ENCODE measurements at regions not wholly inside any gene's neighbourhood (a gene's known extent, or its start where the extent isn't known, plus 50 kb on each side); places are given as distances from the start of the nearest gene placed in this dataset.

- H3K27ac Mint-ChIP-seq: no peak overlapping the region
- POLR2A ChIA-PET: no interaction called here
- no peak for ATAC-seq
- H3K4me3 Mint-ChIP-seq: no peak overlapping the region
- DNase-seq: no peak
- CTCF ChIA-PET: no interaction called here
- H3K9me3 Mint-ChIP-seq: peaks cover 9% of the 10 kb centered on the region
- no peaks in the 10 kb centered on the region for H3K4me1 Mint-ChIP-seq (ENCODE audit: low read depth)
- TF ChIP-seq, protein P1, sequence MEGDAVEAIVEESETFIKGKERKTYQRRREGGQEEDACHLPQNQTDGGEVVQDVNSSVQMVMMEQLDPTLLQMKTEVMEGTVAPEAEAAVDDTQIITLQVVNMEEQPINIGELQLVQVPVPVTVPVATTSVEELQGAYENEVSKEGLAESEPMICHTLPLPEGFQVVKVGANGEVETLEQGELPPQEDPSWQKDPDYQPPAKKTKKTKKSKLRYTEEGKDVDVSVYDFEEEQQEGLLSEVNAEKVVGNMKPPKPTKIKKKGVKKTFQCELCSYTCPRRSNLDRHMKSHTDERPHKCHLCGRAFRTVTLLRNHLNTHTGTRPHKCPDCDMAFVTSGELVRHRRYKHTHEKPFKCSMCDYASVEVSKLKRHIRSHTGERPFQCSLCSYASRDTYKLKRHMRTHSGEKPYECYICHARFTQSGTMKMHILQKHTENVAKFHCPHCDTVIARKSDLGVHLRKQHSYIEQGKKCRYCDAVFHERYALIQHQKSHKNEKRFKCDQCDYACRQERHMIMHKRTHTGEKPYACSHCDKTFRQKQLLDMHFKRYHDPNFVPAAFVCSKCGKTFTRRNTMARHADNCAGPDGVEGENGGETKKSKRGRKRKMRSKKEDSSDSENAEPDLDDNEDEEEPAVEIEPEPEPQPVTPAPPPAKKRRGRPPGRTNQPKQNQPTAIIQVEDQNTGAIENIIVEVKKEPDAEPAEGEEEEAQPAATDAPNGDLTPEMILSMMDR (IDR thresholded peaks at IDR 0.05): no peak
- intact Hi-C loops (cut with micrococcal nuclease): no loop called here
- no peaks in the 10 kb centered on the region for H3K27me3 Mint-ChIP-seq
- H3K36me3 Mint-ChIP-seq (ENCODE audit: low read depth): no peaks in the 10 kb centered on the region
Measured at GRCh38 chr7:20529260-20529659, 86.2 kb upstream of the ABCB5 start.

GRCh38 chr7:20532890-20533289 is 82.6 kb upstream of the ABCB5 start:
- no peak for DNase-seq
- POLR2A ChIA-PET: no interaction called here
- H3K27me3 Mint-ChIP-seq: no peaks in the 10 kb centered on the region
- no peak overlapping the region for H3K27ac Mint-ChIP-seq
- TF ChIP-seq, protein P1 (IDR thresholded peaks at IDR 0.05): no peak
- CTCF ChIA-PET: no interaction called here
- no peaks in the 10 kb centered on the region for H3K36me3 Mint-ChIP-seq (ENCODE audit: low read depth)
- H3K4me1 Mint-ChIP-seq (ENCODE audit: low read depth): no peaks in the 10 kb centered on the region
- ATAC-seq: no peak
- no peak overlapping the region for H3K4me3 Mint-ChIP-seq
- intact Hi-C loops (cut with micrococcal nuclease): no loop called here
- peaks cover 8% of the 10 kb centered on the region for H3K9me3 Mint-ChIP-seq

DNA sequence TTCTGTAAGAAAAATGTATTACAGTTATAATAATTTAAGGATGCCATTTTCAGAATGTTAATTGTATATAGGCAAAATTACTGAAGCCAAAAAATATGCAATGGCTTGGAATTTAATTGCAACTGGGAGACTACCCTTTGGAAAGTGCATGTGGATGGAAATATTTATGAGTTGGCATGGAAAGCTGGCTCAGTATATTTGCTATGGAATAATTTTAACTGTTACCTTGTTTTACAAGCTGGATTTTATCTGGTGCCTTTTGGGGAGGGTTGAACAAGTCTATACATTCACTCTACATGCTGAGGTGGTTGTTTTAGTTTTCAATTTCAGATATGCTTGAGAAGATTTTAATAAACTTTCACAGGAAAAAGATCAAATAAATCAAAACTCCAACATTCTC is 80.9 kb upstream of the ABCB5 start:
- TF ChIP-seq, protein P1 (IDR thresholded peaks at IDR 0.05): no peak
- H3K36me3 Mint-ChIP-seq (ENCODE audit: low read depth): no peaks in the 10 kb centered on the region
- no peaks in the 10 kb centered on the region for H3K4me1 Mint-ChIP-seq (ENCODE audit: low read depth)
- ChIA-PET POLR2A (no interaction called here), CTCF (no interaction called here)
- H3K27ac Mint-ChIP-seq: no peak overlapping the region
- no peaks in the 10 kb centered on the region for H3K27me3 Mint-ChIP-seq
- H3K4me3 Mint-ChIP-seq: no peak overlapping the region
- DNase-seq: no peak
- intact Hi-C loops (cut with micrococcal nuclease): no loop called here
- no peak for ATAC-seq
- no peaks in the 10 kb centered on the region for H3K9me3 Mint-ChIP-seq

DNA sequence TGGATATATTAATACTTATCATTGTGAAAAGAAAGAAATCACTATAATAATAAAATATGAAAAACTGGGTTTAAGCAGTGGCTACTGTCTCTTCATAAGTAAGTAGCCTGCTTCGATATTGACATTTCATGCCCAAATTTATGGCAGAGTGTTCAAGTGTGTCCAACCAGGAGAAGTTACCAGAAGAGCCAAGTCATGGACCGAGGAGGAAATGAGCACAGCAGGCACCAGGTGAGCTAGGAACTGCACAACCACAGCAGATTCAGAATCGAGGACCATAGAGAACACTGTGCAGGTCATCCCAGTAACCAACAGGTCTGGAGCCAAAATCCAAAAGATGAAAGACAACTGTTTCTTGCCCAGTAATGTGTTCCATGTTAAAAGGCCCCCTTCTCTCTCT is 79.9 kb upstream of the ABCB5 start:
- ATAC-seq (no peak), DNase-seq (no peak)
- ChIA-PET POLR2A (no interaction called here), CTCF (no interaction called here)
- intact Hi-C loops (cut with micrococcal nuclease): no loop called here
- Mint-ChIP-seq H3K27me3 (no peaks in the 10 kb centered on the region), H3K27ac (no peak overlapping the region), H3K36me3 (ENCODE audit: low read depth) (no peaks in the 10 kb centered on the region), H3K9me3 (peaks cover under 1% of the 10 kb centered on the region), H3K4me3 (no peak overlapping the region), H3K4me1 (ENCODE audit: low read depth) (no peaks in the 10 kb centered on the region)
- TF ChIP-seq, protein P1 (IDR thresholded peaks at IDR 0.05): no peak

- DNase-seq (no peak), ATAC-seq (no peak)
- no peaks in the 10 kb centered on the region for H3K4me1 Mint-ChIP-seq (ENCODE audit: low read depth)
- intact Hi-C loops (cut with micrococcal nuclease): no loop called here
- ChIA-PET CTCF (interaction anchor here (1.3 kb wide), 1 partner anchor 13 kb away, joined by 4 read pairs; no protein-coding TSS in a partner anchor), POLR2A (no interaction called here)
- H3K4me3 Mint-ChIP-seq: no peak overlapping the region
- no peaks in the 10 kb centered on the region for H3K36me3 Mint-ChIP-seq (ENCODE audit: low read depth)
- TF ChIP-seq, protein P1 (IDR thresholded peaks at IDR 0.05): no peak
- peaks cover 4% of the 10 kb centered on the region for H3K9me3 Mint-ChIP-seq
- H3K27me3 Mint-ChIP-seq: no peaks in the 10 kb centered on the region
- H3K27ac Mint-ChIP-seq: no peak overlapping the region
Measured at GRCh38 chr7:20539201-20539600, 76.3 kb upstream of the ABCB5 start.
